Smooth muscle cell (in vitro differentiated cells): ENCODE measurements at regions not wholly inside any gene's neighbourhood (a gene's known extent, or its start where the extent isn't known, plus 50 kb on each side); places are given as distances from the start of the nearest gene placed in this dataset.
A peak's percentile ranks its signal among the peaks of the same experiment; 100 is the strongest.

Experiments used
- DNase-seq: peaks from one replicate; lab custom pipeline; 2025; ENCODE audit not compliant: unreplicated experiment; lab: John Stamatoyannopoulos, UW
- H2AFZ ChIP-seq: fragments of 200-600 bp; sonication (generic); 2 replicates; pipeline ENCODE4 v1.6.0; 2016; ENCODE audit warnings: antibody characterized with exemption, low read depth, mild to moderate bottlenecking
- H3F3A ChIP-seq: fragments of 200-600 bp; sonication (generic); 2 replicates; pipeline ENCODE4 v1.6.0; 2017; ENCODE audit warnings: antibody characterized with exemption, low read depth
- H3K27ac ChIP-seq: fragments of 200-600 bp; sonication (generic); 2 replicates; pipeline ENCODE4 v1.5.1; 2016; ENCODE audit warnings: low read depth, mild to moderate bottlenecking
- H3K27me3 ChIP-seq: fragments of 200-600 bp; sonication (generic); 2 replicates; pipeline ENCODE4 v1.6.1; 2016; ENCODE audit warnings: low read depth, mild to moderate bottlenecking
- H3K36me3 ChIP-seq: fragments of 200-600 bp; sonication (generic); 2 replicates; pipeline ENCODE4 v1.5.1; 2016; ENCODE audit warnings: low read depth
- H3K4me1 ChIP-seq: fragments of 200-600 bp; sonication (generic); 2 replicates; pipeline ENCODE4 v1.5.1; 2016; ENCODE audit warnings: low read depth
- H3K4me2 ChIP-seq: fragments of 200-600 bp; sonication (generic); 2 replicates; pipeline ENCODE4 v1.6.0; 2016; ENCODE audit warnings: mild to moderate bottlenecking
- H3K4me3 ChIP-seq: fragments of 200-600 bp; sonication (generic); 2 replicates; pipeline ENCODE4 v1.5.1; 2016; ENCODE audit warnings: mild to moderate bottlenecking
- H3K79me2 ChIP-seq: fragments of 200-600 bp; sonication (generic); 2 replicates; pipeline ENCODE4 v1.6.0; 2016; ENCODE audit warnings: low read depth, mild to moderate bottlenecking
- H3K9ac ChIP-seq: fragments of 200-600 bp; sonication (generic); 2 replicates; pipeline ENCODE4 v1.6.0; 2016; ENCODE audit warnings: low read depth
- H3K9me3 ChIP-seq: fragments of 200-600 bp; sonication (generic); replicated peaks from 2 replicates; pipeline ENCODE4 v1.5.1; 2016; ENCODE audit warnings: low read depth
- H4K20me1 ChIP-seq: fragments of 200-600 bp; sonication (generic); 2 replicates; pipeline ENCODE4 v1.6.0; 2016; ENCODE audit warnings: low read depth
- WGBS: methylation state at CpG from one replicate; pipeline ENCODE4 v1.1.7; 2016; ENCODE audit warnings: low lambda C conversion rate; 5-methylcytosine and 5-hydroxymethylcytosine counted together
- TF ChIP-seq, protein P1 (sequence below): fragments of 200-600 bp; sonication (generic); IDR thresholded peaks from 2 replicates; pipeline ENCODE4 v1.5.1; 2017; ENCODE audit warnings: borderline replicate concordance, mild to moderate bottlenecking, antibody characterized with exemption; ENCODE audit not compliant: insufficient read depth, poor library complexity, severe bottlenecking

DNA sequence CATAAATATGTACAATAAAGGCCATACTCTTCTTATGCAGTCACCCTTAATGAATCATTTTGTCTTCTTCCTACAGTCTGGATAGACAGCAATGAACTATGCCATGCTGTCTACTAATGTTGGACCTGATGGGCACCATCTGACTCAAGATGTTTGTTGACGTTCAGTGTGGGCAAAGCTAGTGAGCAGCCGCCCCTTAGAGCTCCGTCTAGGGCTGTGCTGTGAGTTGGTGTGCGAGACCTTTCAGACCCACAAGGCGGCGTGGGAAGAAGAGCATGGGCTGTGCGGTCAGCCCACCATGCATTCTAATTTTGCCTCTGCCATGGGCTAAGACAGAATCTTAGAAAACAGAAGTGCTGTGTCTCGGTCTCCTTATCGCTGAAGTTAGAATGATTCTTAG is 829.4 kb downstream of the QKI start:
- H3K9ac ChIP-seq = no peak overlapping the region
- H3F3A ChIP-seq = no peaks in the 10 kb centered on the region
- H3K36me3 ChIP-seq = no peaks in the 10 kb centered on the region
- no peaks in the 10 kb centered on the region for H3K79me2 ChIP-seq
- TF ChIP-seq, protein P1, sequence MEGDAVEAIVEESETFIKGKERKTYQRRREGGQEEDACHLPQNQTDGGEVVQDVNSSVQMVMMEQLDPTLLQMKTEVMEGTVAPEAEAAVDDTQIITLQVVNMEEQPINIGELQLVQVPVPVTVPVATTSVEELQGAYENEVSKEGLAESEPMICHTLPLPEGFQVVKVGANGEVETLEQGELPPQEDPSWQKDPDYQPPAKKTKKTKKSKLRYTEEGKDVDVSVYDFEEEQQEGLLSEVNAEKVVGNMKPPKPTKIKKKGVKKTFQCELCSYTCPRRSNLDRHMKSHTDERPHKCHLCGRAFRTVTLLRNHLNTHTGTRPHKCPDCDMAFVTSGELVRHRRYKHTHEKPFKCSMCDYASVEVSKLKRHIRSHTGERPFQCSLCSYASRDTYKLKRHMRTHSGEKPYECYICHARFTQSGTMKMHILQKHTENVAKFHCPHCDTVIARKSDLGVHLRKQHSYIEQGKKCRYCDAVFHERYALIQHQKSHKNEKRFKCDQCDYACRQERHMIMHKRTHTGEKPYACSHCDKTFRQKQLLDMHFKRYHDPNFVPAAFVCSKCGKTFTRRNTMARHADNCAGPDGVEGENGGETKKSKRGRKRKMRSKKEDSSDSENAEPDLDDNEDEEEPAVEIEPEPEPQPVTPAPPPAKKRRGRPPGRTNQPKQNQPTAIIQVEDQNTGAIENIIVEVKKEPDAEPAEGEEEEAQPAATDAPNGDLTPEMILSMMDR = no peak
- no peak for DNase-seq
- H3K4me3 ChIP-seq = no peak overlapping the region
- peak overlapping the region; percentile 20 for H3K27ac ChIP-seq
- H4K20me1 ChIP-seq = no peaks in the 10 kb centered on the region
- WGBS = 85% methylated on average over 9 of the region's 9 CpGs
- peaks cover 8% of the 10 kb centered on the region for H3K4me1 ChIP-seq
- H3K9me3 ChIP-seq = no peaks in the 10 kb centered on the region
- H3K4me2 ChIP-seq = no peak overlapping the region
- no peak overlapping the region for H2AFZ ChIP-seq
- H3K27me3 ChIP-seq = no peaks in the 10 kb centered on the region

DNA sequence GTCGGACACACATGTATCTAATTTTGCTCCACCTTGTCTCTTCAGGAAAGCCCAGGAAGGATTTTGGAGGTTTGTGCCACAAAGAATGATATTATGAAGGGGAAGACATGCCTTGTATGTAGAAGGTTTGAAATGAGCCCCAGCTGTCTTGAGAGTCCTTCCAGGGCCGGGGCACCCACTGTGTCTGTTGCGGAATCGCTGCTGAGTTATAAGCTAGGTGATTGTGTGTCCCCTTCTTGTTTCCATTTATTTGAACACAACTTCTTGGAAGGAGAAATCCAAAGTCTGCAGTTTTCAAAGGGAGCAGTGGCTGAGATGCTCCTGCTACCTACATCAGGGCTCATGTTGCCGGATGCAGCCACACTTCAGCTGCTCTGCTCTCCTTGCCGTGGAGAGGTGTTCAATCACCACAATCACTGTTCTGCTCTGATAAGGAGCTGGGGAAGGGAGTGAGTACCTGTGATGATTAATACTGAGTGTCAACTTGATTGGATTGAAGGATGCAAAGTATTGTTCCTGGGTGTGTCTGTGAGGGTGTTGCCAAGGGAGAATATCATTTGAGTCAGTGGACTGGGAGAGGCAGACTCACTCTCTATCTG is 828.6 kb downstream of the QKI start:
- no peak overlapping the region for H3K4me3 ChIP-seq
- H3K27ac ChIP-seq = peak overlapping the region; percentile 15

DNA sequence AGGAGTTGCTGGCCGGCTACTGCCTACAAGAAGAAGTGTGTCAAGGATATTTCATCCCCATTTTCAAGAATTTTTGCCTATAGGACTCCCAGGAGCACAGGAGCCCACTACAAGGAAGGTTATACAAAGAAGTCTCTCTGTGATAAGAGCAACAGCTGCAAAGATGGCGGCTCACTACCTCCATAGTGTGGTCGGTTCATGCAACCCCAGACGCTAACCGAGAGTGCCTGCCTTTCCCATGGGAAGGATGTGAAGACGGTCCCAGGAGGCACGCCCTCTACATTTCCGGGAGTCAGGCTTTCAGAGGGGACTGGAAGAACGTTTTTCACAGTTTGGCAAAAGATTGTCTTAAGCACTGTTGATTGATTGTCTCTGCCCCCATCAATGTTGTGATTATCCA is 816.3 kb downstream of the QKI start:
- peak overlapping the region; percentile 14 for H2AFZ ChIP-seq
- H3K4me1 ChIP-seq = no peaks in the 10 kb centered on the region
- H3F3A ChIP-seq = peaks cover 4% of the 10 kb centered on the region
- H3K27me3 ChIP-seq = no peaks in the 10 kb centered on the region
- peak overlapping the region; percentile 60 for H3K27ac ChIP-seq
- H3K4me3 ChIP-seq = no peak overlapping the region
- WGBS = 94% methylated on average over 9 of the region's 9 CpGs
- DNase-seq = no peak
- TF ChIP-seq, protein P1 = no peak
- H3K36me3 ChIP-seq = no peaks in the 10 kb centered on the region
- H3K9ac ChIP-seq = no peak overlapping the region
- no peak overlapping the region for H3K4me2 ChIP-seq
- H3K9me3 ChIP-seq = no peaks in the 10 kb centered on the region
- H3K79me2 ChIP-seq = no peaks in the 10 kb centered on the region
- H4K20me1 ChIP-seq = no peaks in the 10 kb centered on the region

More for the DNA sequence above, 828.6 kb downstream of the QKI start:
- Histone ChIP-seq H3K4me2 (no peak overlapping the region), H3K4me1 (peaks cover 8% of the 10 kb centered on the region), H3K36me3 (no peaks in the 10 kb centered on the region), H2AFZ (no peak overlapping the region), H3K27me3 (no peaks in the 10 kb centered on the region), H3F3A (no peaks in the 10 kb centered on the region), H3K79me2 (no peaks in the 10 kb centered on the region), H3K9me3 (no peaks in the 10 kb centered on the region), H3K9ac (no peak overlapping the region), H4K20me1 (no peaks in the 10 kb centered on the region)
- no peak for DNase-seq
- WGBS = 75% methylated on average over 6 of the region's 6 CpGs
- TF ChIP-seq, protein P1 = no peak

DNA sequence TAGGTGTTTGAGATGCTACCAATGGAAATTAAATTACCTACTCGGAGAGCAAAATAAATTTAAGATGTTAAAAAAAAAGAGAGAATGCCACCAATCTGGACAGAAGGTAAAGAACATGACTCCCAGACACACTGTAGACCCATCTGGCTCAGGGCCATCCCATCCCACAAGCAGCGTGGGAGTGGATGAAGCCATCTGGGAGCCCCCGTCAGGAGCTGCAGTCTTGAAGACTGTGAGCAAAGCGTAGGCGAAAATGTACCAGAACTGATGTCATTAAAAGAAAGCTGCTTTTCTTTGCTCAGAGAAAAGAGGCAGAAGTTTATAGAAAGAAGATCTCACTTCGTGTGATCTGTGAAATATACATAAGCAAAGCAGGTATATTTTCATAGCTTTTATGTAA is 815.7 kb downstream of the QKI start:
- no peaks in the 10 kb centered on the region for H3K27me3 ChIP-seq
- no peaks in the 10 kb centered on the region for H3K4me1 ChIP-seq
- DNase-seq = no peak
- H3K79me2 ChIP-seq = no peaks in the 10 kb centered on the region
- no peak overlapping the region for H3K4me2 ChIP-seq
- H2AFZ ChIP-seq = peak overlapping the region; percentile 14
- H3K4me3 ChIP-seq = no peak overlapping the region
- TF ChIP-seq, protein P1 = no peak
- no peaks in the 10 kb centered on the region for H3K36me3 ChIP-seq
- no peaks in the 10 kb centered on the region for H3K9me3 ChIP-seq
- peaks cover 4% of the 10 kb centered on the region for H3F3A ChIP-seq
- H4K20me1 ChIP-seq = no peaks in the 10 kb centered on the region
- H3K27ac ChIP-seq = peak overlapping the region; percentile 60
- H3K9ac ChIP-seq = no peak overlapping the region
- WGBS = 62% methylated on average over 6 of the region's 6 CpGs
